ENCODE measurements at regions not wholly inside any gene's neighbourhood (a gene's known extent, or its start where the extent isn't known, plus 50 kb on each side); places are given as distances from the start of the nearest gene placed in this dataset.
"Not testable (repeated sequence)": the region's sequence is repeated elsewhere in the genome, so short reads cannot be mapped to it uniquely, and the experiment has no call there.

- no peak for DNase-seq (ENCODE audit: low spot score)
Measured at GRCh38 chr13:22757530-22758120, 423.2 kb upstream of the SGCG start.

- DNase-seq (ENCODE audit: low spot score): no peak
Measured at GRCh38 chr13:22758245-22758644, 422.5 kb upstream of the SGCG start.

GRCh38 chr13:22761709-22762108 is 419.1 kb upstream of the SGCG start:
- no peak for DNase-seq (ENCODE audit: low spot score)

GRCh38 chr13:22765547-22765946 is 415.2 kb upstream of the SGCG start:
- no peak for DNase-seq (ENCODE audit: low spot score)

- DNase-seq (ENCODE audit: low spot score): no peak
Measured at GRCh38 chr13:22770891-22771290, 409.9 kb upstream of the SGCG start.

GRCh38 chr13:22773465-22773864 is 407.3 kb upstream of the SGCG start:
- DNase-seq (ENCODE audit: low spot score): no peak

- DNase-seq (ENCODE audit: low spot score): no peak
Measured at GRCh38 chr13:22776394-22777186, 404.2 kb upstream of the SGCG start.

- no peak for DNase-seq (ENCODE audit: low spot score)
Measured at GRCh38 chr13:22777207-22777606, 403.6 kb upstream of the SGCG start.

- DNase-seq (ENCODE audit: low spot score): no peak
Measured at GRCh38 chr13:22789027-22789593, 391.7 kb upstream of the SGCG start.

- no peak for DNase-seq (ENCODE audit: low spot score)
Measured at GRCh38 chr13:22789916-22790315, 390.9 kb upstream of the SGCG start.

- DNase-seq (ENCODE audit: low spot score): no peak
Measured at GRCh38 chr13:22793598-22794134, 387.1 kb upstream of the SGCG start.

GRCh38 chr13:22800526-22801401 is 380.0 kb upstream of the SGCG start:
- DNase-seq (ENCODE audit: low spot score): peak; percentile 73

- peak; percentile 58 for DNase-seq (ENCODE audit: low spot score)
Measured at GRCh38 chr13:22801402-22802003, 379.3 kb upstream of the SGCG start.

- no peak for DNase-seq (ENCODE audit: low spot score)
Measured at GRCh38 chr13:22812793-22813192, 368.0 kb upstream of the SGCG start.

- not testable (repeated sequence) for DNase-seq (ENCODE audit: low spot score)
Measured at GRCh38 chr13:22813531-22814377, 367.0 kb upstream of the SGCG start.

GRCh38 chr13:22814433-22814832 is 366.3 kb upstream of the SGCG start:
- DNase-seq (ENCODE audit: low spot score): not testable (repeated sequence)

- no peak for DNase-seq (ENCODE audit: low spot score)
Measured at GRCh38 chr13:22821589-22821988, 359.2 kb upstream of the SGCG start.

GRCh38 chr13:22825186-22825585 is 355.6 kb upstream of the SGCG start:
- DNase-seq (ENCODE audit: low spot score): no peak

- no peak for DNase-seq (ENCODE audit: low spot score)
Measured at GRCh38 chr13:22828081-22828480, 352.7 kb upstream of the SGCG start.

- DNase-seq (ENCODE audit: low spot score): no peak
Measured at GRCh38 chr13:22836475-22836874, 344.3 kb upstream of the SGCG start.

Data from Ammon's horn (tissue), 1 donor.